SU-DHL-6 (cell line): ENCODE measurements at regions not wholly inside any gene's neighbourhood (a gene's known extent, or its start where the extent isn't known, plus 50 kb on each side); places are given as distances from the start of the nearest gene placed in this dataset.

Source experiments
- CTCF ChIP-seq: fragments of 200-600 bp; sonication (generic); IDR thresholded peaks from one replicate; pipeline ENCODE4 v1.5.1; 2017; ENCODE audit warnings: antibody characterized with exemption, mild to moderate bottlenecking, low read length, moderate library complexity; ENCODE audit not compliant: insufficient read depth, poor library complexity, severe bottlenecking
- EZH2phosphoT487 ChIP-seq: fragments of 200-600 bp; sonication (generic), shearing (Covaris generic); conservative IDR thresholded peaks from 2 replicates; pipeline ENCODE4 v1.6.1; 2018; ENCODE audit warnings: mild to moderate bottlenecking, antibody characterized with exemption, low read length, moderate library complexity, mixed read lengths

DNA sequence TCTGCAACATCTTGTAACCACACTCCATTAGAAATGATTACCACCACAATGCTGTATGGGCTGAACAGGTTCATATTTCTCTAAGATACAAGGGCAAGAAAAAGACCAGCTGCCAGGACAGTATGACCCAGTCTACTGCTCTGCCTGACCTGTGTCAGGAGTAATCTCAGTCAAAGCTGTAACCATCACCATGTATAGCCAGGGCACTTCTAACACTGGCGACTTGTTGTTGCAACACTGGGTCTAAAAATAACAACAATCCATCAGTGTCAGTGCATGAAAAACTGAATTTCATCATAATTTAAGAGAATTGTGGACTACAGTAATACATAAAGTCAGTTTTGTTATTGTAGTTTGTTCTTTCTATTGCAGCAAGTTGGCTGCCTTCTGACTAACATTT, 738.6 kb upstream of the ADGRB3 start:
- TF ChIP-seq CTCF (no peak), EZH2phosphoT487 (no peak)
